ENCODE measurements at regions not wholly inside any gene's neighbourhood (a gene's known extent, or its start where the extent isn't known, plus 50 kb on each side); places are given as distances from the start of the nearest gene placed in this dataset.

- no peak overlapping the region for H3K9ac ChIP-seq (ENCODE audit: low read length)
- no peak overlapping the region for H3K4me3 ChIP-seq (ENCODE audit: low read length)
- H3K27me3 ChIP-seq (ENCODE audit: low read depth, low read length), result no peaks in the 10 kb centered on the region
- H2AFZ ChIP-seq (ENCODE audit: low read depth, low read length), result no peak overlapping the region
- H4K20me1 ChIP-seq (ENCODE audit: insufficient read depth, low read length), result no peaks in the 10 kb centered on the region
- H3K27ac ChIP-seq (ENCODE audit: low read length), result no peak overlapping the region
- no peak for TF ChIP-seq EZH2phosphoT487 (IDR thresholded peaks at IDR 0.05; ENCODE audit: low read depth)
- TF ChIP-seq, protein P1, sequence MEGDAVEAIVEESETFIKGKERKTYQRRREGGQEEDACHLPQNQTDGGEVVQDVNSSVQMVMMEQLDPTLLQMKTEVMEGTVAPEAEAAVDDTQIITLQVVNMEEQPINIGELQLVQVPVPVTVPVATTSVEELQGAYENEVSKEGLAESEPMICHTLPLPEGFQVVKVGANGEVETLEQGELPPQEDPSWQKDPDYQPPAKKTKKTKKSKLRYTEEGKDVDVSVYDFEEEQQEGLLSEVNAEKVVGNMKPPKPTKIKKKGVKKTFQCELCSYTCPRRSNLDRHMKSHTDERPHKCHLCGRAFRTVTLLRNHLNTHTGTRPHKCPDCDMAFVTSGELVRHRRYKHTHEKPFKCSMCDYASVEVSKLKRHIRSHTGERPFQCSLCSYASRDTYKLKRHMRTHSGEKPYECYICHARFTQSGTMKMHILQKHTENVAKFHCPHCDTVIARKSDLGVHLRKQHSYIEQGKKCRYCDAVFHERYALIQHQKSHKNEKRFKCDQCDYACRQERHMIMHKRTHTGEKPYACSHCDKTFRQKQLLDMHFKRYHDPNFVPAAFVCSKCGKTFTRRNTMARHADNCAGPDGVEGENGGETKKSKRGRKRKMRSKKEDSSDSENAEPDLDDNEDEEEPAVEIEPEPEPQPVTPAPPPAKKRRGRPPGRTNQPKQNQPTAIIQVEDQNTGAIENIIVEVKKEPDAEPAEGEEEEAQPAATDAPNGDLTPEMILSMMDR (IDR thresholded peaks at IDR 0.05; ENCODE audit: low read depth, low read length), result no peak
- no peaks in the 10 kb centered on the region for H3K36me3 ChIP-seq (replicated peaks; ENCODE audit: low read depth, low read length)
- H3K4me1 ChIP-seq (ENCODE audit: low read length), result peaks cover 23% of the 10 kb centered on the region
- H3K79me2 ChIP-seq (ENCODE audit: low read length), result no peaks in the 10 kb centered on the region
- no peaks in the 10 kb centered on the region for H3K9me3 ChIP-seq (ENCODE audit: insufficient read depth, low read length)
- H3K4me2 ChIP-seq (ENCODE audit: low read length), result no peak overlapping the region
Observed at GRCh38 chr12:90301561-90302133, 593.0 kb upstream of the ATP2B1 start.

- Histone ChIP-seq H3K27ac (ENCODE audit: low read length) (no peak overlapping the region), H3K36me3 (replicated peaks; ENCODE audit: low read depth, low read length) (no peaks in the 10 kb centered on the region), H2AFZ (ENCODE audit: low read depth, low read length) (no peak overlapping the region), H3K79me2 (ENCODE audit: low read length) (no peaks in the 10 kb centered on the region), H3K9ac (ENCODE audit: low read length) (no peak overlapping the region), H3K4me1 (ENCODE audit: low read length) (peaks cover 23% of the 10 kb centered on the region), H3K4me2 (ENCODE audit: low read length) (no peak overlapping the region), H3K27me3 (ENCODE audit: low read depth, low read length) (no peaks in the 10 kb centered on the region), H3K4me3 (ENCODE audit: low read length) (no peak overlapping the region), H4K20me1 (ENCODE audit: insufficient read depth, low read length) (no peaks in the 10 kb centered on the region), H3K9me3 (ENCODE audit: insufficient read depth, low read length) (no peaks in the 10 kb centered on the region)
- no peak for TF ChIP-seq EZH2phosphoT487 (IDR thresholded peaks at IDR 0.05; ENCODE audit: low read depth)
- TF ChIP-seq, protein P1 (IDR thresholded peaks at IDR 0.05; ENCODE audit: low read depth, low read length), result no peak
Observed at GRCh38 chr12:90301095-90301494, 592.5 kb upstream of the ATP2B1 start.

DNA sequence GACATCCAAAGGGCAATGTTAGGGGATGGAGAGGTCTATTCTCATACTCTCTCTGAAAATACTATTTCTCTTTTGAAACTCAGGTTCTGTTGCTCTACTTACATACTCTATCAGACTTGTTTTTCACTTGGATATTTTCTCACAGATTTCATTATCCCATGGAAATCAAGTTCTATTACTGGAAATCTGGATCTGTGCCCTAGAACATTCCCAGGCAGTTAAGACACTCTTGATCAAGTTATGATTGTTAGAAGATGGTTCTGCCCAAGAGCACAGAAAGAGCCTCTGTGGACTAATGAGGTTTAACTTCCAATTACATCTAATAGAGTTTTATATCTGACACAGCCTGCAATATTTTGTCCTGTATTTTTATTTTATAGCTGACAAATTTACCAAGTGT is 591.0 kb upstream of the ATP2B1 start:
- no peak overlapping the region for H3K9ac ChIP-seq (ENCODE audit: low read length)
- H2AFZ ChIP-seq (ENCODE audit: low read depth, low read length), result 0 out of 2 replicates have a peak overlapping the region, but pooled peaks have one; percentile 52
- H3K4me2 ChIP-seq (ENCODE audit: low read length), result peak overlapping the region; percentile 87
- H3K27me3 ChIP-seq (ENCODE audit: low read depth, low read length), result no peaks in the 10 kb centered on the region
- no peak overlapping the region for H3K27ac ChIP-seq (ENCODE audit: low read length)
- peak overlapping the region; percentile 62 for H3K4me3 ChIP-seq (ENCODE audit: low read length)
- TF ChIP-seq EZH2phosphoT487 (IDR thresholded peaks at IDR 0.05; ENCODE audit: low read depth), result no peak
- TF ChIP-seq, protein P1 (IDR thresholded peaks at IDR 0.05; ENCODE audit: low read depth, low read length), result no peak
- H3K36me3 ChIP-seq (replicated peaks; ENCODE audit: low read depth, low read length), result no peaks in the 10 kb centered on the region
- no peaks in the 10 kb centered on the region for H3K79me2 ChIP-seq (ENCODE audit: low read length)
- no peaks in the 10 kb centered on the region for H4K20me1 ChIP-seq (ENCODE audit: insufficient read depth, low read length)
- H3K4me1 ChIP-seq (ENCODE audit: low read length), result peaks cover 23% of the 10 kb centered on the region
- H3K9me3 ChIP-seq (ENCODE audit: insufficient read depth, low read length), result no peaks in the 10 kb centered on the region

- no peaks in the 10 kb centered on the region for H3K9me3 ChIP-seq (ENCODE audit: insufficient read depth, low read length)
- peak overlapping the region; percentile 62 for H3K4me3 ChIP-seq (ENCODE audit: low read length)
- no peak for TF ChIP-seq EZH2phosphoT487 (IDR thresholded peaks at IDR 0.05; ENCODE audit: low read depth)
- TF ChIP-seq, protein P1 (IDR thresholded peaks at IDR 0.05; ENCODE audit: low read depth, low read length), result no peak
- H3K4me1 ChIP-seq (ENCODE audit: low read length), result peaks cover 23% of the 10 kb centered on the region
- H3K27me3 ChIP-seq (ENCODE audit: low read depth, low read length), result no peaks in the 10 kb centered on the region
- H3K4me2 ChIP-seq (ENCODE audit: low read length), result peak overlapping the region; percentile 87
- H3K9ac ChIP-seq (ENCODE audit: low read length), result no peak overlapping the region
- H2AFZ ChIP-seq (ENCODE audit: low read depth, low read length), result peak overlapping the region; percentile 52; the same call in 1 of the 2 replicates
- H3K36me3 ChIP-seq (replicated peaks; ENCODE audit: low read depth, low read length), result no peaks in the 10 kb centered on the region
- no peaks in the 10 kb centered on the region for H3K79me2 ChIP-seq (ENCODE audit: low read length)
- H4K20me1 ChIP-seq (ENCODE audit: insufficient read depth, low read length), result no peaks in the 10 kb centered on the region
- no peak overlapping the region for H3K27ac ChIP-seq (ENCODE audit: low read length)
Observed at GRCh38 chr12:90299121-90299520, 590.5 kb upstream of the ATP2B1 start.
